Testis (tissue), 2 donors: ENCODE measurements at regions not wholly inside any gene's neighbourhood (a gene's known extent, or its start where the extent isn't known, plus 50 kb on each side); places are given as distances from the start of the nearest gene placed in this dataset.
"Not testable (repeated sequence)": the region's sequence is repeated elsewhere in the genome, so short reads cannot be mapped to it uniquely, and the experiment has no call there.

Experiments used
- POLR2A ChIP-seq: fragments of 450-650 bp; IDR thresholded peaks from one replicate; pipeline ENCODE4 v1.6.1; 2017; ENCODE audit warnings: antibody characterized with exemption, mild to moderate bottlenecking, moderate library complexity
- TF ChIP-seq, protein P1 (sequence below), 3 experiments: fragments of 450-650 bp in 2 of 3; fragments of 200-600 bp in 1 of 3; sonication (generic) in 1 of 3; IDR thresholded peaks; one replicate each; pipeline ENCODE4 v1.5.1; 2016 to 2019; ENCODE audit warnings: antibody characterized with exemption in 3 of 3, mild to moderate bottlenecking in 2 of 3, moderate library complexity in 1 of 3

DNA sequence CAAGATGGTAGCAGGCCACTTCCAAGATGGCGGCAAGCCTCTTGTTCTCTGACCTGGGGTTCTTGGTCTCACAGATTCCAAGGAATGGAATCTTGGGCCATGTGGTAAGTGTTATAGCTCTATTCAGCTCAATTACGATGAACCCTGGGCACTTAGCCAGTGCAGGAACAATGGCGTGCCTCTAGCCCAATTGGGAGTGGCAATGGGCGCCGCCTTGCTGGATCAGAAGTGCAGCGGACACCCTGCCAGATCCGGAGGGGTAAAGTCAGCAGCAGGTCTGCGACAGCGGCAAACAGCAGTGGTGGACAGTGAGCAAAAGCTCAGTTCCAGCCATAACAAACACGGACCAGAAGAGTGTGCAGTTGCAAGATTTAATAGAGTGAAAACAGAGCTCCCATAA lies 263.2 kb upstream of the SEMA3C start:
- TF ChIP-seq, protein P1, sequence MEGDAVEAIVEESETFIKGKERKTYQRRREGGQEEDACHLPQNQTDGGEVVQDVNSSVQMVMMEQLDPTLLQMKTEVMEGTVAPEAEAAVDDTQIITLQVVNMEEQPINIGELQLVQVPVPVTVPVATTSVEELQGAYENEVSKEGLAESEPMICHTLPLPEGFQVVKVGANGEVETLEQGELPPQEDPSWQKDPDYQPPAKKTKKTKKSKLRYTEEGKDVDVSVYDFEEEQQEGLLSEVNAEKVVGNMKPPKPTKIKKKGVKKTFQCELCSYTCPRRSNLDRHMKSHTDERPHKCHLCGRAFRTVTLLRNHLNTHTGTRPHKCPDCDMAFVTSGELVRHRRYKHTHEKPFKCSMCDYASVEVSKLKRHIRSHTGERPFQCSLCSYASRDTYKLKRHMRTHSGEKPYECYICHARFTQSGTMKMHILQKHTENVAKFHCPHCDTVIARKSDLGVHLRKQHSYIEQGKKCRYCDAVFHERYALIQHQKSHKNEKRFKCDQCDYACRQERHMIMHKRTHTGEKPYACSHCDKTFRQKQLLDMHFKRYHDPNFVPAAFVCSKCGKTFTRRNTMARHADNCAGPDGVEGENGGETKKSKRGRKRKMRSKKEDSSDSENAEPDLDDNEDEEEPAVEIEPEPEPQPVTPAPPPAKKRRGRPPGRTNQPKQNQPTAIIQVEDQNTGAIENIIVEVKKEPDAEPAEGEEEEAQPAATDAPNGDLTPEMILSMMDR (IDR thresholded peaks at IDR 0.05) = not testable (repeated sequence)
- not testable (repeated sequence) for TF ChIP-seq POLR2A
